Progenitor cell of endocrine pancreas (in vitro differentiated cells): ENCODE measurements at regions not wholly inside any gene's neighbourhood (a gene's known extent, or its start where the extent isn't known, plus 50 kb on each side); places are given as distances from the start of the nearest gene placed in this dataset.
"Not testable (repeated sequence)": the region's sequence is repeated elsewhere in the genome, so short reads cannot be mapped to it uniquely, and the experiment has no call there.

Experiments
- DNase-seq: peaks from one replicate; pipeline ENCODE4 v3.0.0; 2021; ENCODE audit warnings: low spot score; ENCODE audit not compliant: unreplicated experiment
- H3K27ac Mint-ChIP-seq: 2 replicates; pipeline ENCODE4 v1.8.0; 2021; ENCODE audit warnings: mild to moderate bottlenecking, moderate library complexity, mixed read lengths
- H3K27me3 Mint-ChIP-seq: 2 replicates; pipeline ENCODE4 v1.8.0; 2021; ENCODE audit warnings: mixed read lengths
- H3K36me3 Mint-ChIP-seq: 2 replicates; pipeline ENCODE4 v1.8.0; 2022; ENCODE audit warnings: mixed read lengths; ENCODE audit not compliant: insufficient read depth
- H3K4me1 Mint-ChIP-seq: 2 replicates; pipeline ENCODE4 v1.8.0; 2021; ENCODE audit warnings: low read depth, mixed read lengths
- H3K4me3 Mint-ChIP-seq: 2 replicates; pipeline ENCODE4 v1.8.0; 2021; ENCODE audit warnings: low read depth, mild to moderate bottlenecking, moderate library complexity, mixed read lengths
- H3K9me3 Mint-ChIP-seq: 2 replicates; pipeline ENCODE4 v1.8.0; 2021; ENCODE audit warnings: low read depth, mixed read lengths
- CTCF ChIP-seq: fragments of 200-600 bp; sonication (generic); IDR thresholded peaks from one replicate; pipeline ENCODE4 v1.5.0; 2021; ENCODE audit warnings: antibody characterized with exemption, mild to moderate bottlenecking; ENCODE audit not compliant: unreplicated experiment

DNA sequence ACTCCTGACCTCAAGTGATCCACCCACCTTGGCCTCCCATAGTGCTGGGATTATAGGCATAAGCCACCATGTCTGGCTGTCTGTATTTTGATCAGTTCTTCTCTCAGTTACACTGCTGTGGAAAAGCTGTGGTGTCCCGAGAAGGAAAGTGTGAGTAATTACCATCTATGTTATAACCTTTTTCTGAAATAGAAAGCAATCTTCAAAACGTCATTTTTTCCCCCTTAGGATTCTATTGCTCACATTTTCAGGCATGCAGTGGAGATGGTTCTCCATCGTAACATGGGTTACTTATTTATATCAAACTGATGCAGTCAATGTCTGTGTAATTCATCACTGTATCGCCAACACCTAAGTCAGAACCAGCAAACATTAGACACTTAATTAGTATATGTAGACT is 103.5 kb upstream of the FAM3C start:
- Mint-ChIP-seq H3K36me3 (no peaks in the 10 kb centered on the region), H3K27me3 (no peaks in the 10 kb centered on the region), H3K4me1 (no peaks in the 10 kb centered on the region), H3K27ac (no peak overlapping the region), H3K9me3 (peaks cover 5% of the 10 kb centered on the region), H3K4me3 (no peak overlapping the region)
- no peak for DNase-seq
- TF ChIP-seq CTCF: no peak

DNA sequence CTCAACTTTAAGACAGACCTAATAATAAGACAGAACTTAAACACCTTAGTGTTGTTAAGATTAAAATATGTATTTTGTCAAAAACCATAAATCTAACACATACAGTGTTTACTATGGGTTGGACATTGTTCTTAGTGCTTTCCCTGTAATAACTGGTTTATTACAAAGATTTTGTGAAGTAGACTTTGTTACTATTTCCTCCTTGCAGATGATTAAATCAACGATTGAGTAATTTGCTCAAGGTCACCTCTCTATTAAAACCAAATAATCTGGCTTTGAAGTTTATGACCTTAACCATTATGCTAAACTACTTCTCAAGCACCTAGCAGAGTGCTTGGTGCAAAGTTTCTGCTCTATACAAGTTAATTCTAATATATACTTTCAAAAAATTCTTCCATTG is 102.7 kb upstream of the FAM3C start:
- no peaks in the 10 kb centered on the region for H3K4me1 Mint-ChIP-seq
- no peak overlapping the region for H3K4me3 Mint-ChIP-seq
- no peak overlapping the region for H3K27ac Mint-ChIP-seq
- no peak for DNase-seq
- no peak for TF ChIP-seq CTCF
- no peaks in the 10 kb centered on the region for H3K36me3 Mint-ChIP-seq
- peaks cover 5% of the 10 kb centered on the region for H3K9me3 Mint-ChIP-seq
- no peaks in the 10 kb centered on the region for H3K27me3 Mint-ChIP-seq

DNA sequence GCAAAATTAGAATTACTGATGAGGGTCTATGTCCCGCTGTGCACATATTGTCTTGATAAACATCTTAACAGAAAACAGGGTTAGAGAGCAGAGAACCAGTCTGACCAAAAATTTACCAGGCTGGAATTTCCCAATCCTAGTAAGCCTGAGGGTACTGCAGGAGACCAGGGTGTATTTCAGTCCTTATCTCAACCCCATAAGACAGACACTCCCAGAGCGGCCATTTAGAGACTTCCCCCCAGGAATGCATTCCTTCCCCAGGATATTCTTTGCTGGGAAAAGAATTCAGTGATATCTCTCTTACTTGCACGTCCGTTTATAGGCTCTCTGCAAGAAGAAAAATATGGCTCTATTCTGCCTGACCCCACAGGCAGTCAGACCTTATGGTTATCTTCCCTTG is 101.4 kb upstream of the FAM3C start:
- DNase-seq, H3K9me3 Mint-ChIP-seq, H3K4me3 Mint-ChIP-seq, H3K27me3 Mint-ChIP-seq, H3K36me3 Mint-ChIP-seq, H3K4me1 Mint-ChIP-seq, H3K27ac Mint-ChIP-seq: not testable (repeated sequence)

GRCh38 chr7:121494516-121494915 is 98.4 kb upstream of the FAM3C start:
- H3K9me3 Mint-ChIP-seq: peaks cover 5% of the 10 kb centered on the region
- H3K27ac Mint-ChIP-seq: no peak overlapping the region

DNA sequence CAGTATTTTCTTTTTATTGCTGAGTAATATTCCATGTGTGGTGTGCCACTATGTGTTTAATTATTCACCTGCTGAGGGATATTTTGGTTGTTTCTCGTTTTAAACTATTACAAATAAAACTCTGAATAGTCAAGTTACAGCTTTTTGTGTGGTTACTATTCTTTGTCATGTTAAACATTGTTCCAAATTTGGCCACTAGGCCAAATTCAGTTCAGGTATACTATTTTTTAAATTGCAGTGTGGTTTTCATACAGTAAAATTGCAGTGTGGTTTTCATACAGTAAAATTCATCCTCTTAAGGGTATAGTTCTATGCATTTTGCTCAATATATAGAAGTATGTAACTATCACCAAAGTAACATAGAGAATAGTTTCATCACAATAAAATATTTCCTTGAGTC is 97.4 kb upstream of the FAM3C start:
- H3K4me1 Mint-ChIP-seq: no peaks in the 10 kb centered on the region
- peak; percentile 12 for TF ChIP-seq CTCF
- no peak for DNase-seq
- no peak overlapping the region for H3K4me3 Mint-ChIP-seq
- H3K9me3 Mint-ChIP-seq: peaks cover 5% of the 10 kb centered on the region
- no peaks in the 10 kb centered on the region for H3K27me3 Mint-ChIP-seq
- H3K36me3 Mint-ChIP-seq: no peaks in the 10 kb centered on the region
- H3K27ac Mint-ChIP-seq: no peak overlapping the region

More at GRCh38 chr7:121494516-121494915, 98.4 kb upstream of the FAM3C start:
- Mint-ChIP-seq H3K27me3 (no peaks in the 10 kb centered on the region), H3K4me3 (no peak overlapping the region), H3K4me1 (no peaks in the 10 kb centered on the region), H3K36me3 (no peaks in the 10 kb centered on the region)
- DNase-seq: no peak
- no peak for TF ChIP-seq CTCF

GRCh38 chr7:121490309-121490708 is 94.2 kb upstream of the FAM3C start:
- no peak overlapping the region for H3K4me3 Mint-ChIP-seq
- H3K9me3 Mint-ChIP-seq: no peaks in the 10 kb centered on the region
- no peaks in the 10 kb centered on the region for H3K4me1 Mint-ChIP-seq
- H3K36me3 Mint-ChIP-seq: no peaks in the 10 kb centered on the region
- DNase-seq: no peak
- H3K27me3 Mint-ChIP-seq: no peaks in the 10 kb centered on the region
- H3K27ac Mint-ChIP-seq: no peak overlapping the region
- TF ChIP-seq CTCF: no peak
